Spleen (tissue), 11 donors: ENCODE measurements at regions not wholly inside any gene's neighbourhood (a gene's known extent, or its start where the extent isn't known, plus 50 kb on each side); places are given as distances from the start of the nearest gene placed in this dataset.

Source experiments
- DNase-seq: peaks from one replicate; pipeline ENCODE4 v3.0.0-alpha.2; 2020
- H3K27ac ChIP-seq, 8 donors: fragments of 200-600 bp; sonication (generic) in 7 of 8; 1 replicate in 4 of 8; 2 replicates in 4 of 8; pipeline versions ENCODE4 v1.5.0 to v1.8.0; 2016 to 2021; ENCODE audit warnings: inconsistent platforms in 4 of 8, mild to moderate bottlenecking in 4 of 8, moderate library complexity in 1 of 8
- H3K27me3 ChIP-seq, 7 donors: fragments of 200-600 bp; sonication (generic) in 6 of 7; replicated peaks in 1 of 7; 1 replicate in 4 of 7; 2 replicates in 3 of 7; pipeline versions ENCODE4 v1.5.0 to v1.8.0; 2016 to 2021; ENCODE audit warnings: inconsistent platforms in 3 of 7, mild to moderate bottlenecking in 1 of 7
- H3K36me3 ChIP-seq, 6 donors: fragments of 200-600 bp; sonication (generic) in 5 of 6; 1 replicate in 4 of 6; 2 replicates in 2 of 6; pipeline versions ENCODE4 v1.5.0 to v1.8.0; 2016 to 2021; ENCODE audit warnings: inconsistent platforms in 2 of 6
- H3K4me1 ChIP-seq, 6 donors: fragments of 200-600 bp; sonication (generic) in 5 of 6; 1 replicate in 3 of 6; 2 replicates in 3 of 6; pipeline versions ENCODE4 v1.5.0 to v1.8.0; 2016 to 2021; ENCODE audit warnings: inconsistent platforms in 3 of 6
- H3K4me3 ChIP-seq, 8 donors: fragments of 200-600 bp; sonication (generic) in 7 of 8; 1 replicate in 4 of 8; 2 replicates in 4 of 8; pipeline versions ENCODE4 v1.5.0 to v1.8.0; 2016 to 2021; ENCODE audit warnings: inconsistent platforms in 4 of 8, mild to moderate bottlenecking in 4 of 8, moderate library complexity in 2 of 8
- H3K9me3 ChIP-seq, 8 donors: fragments of 200-600 bp; sonication (generic) in 7 of 8; 1 replicate in 4 of 8; 2 replicates in 4 of 8; pipeline versions ENCODE4 v1.5.0 to v1.8.0; 2016 to 2021; ENCODE audit warnings: inconsistent platforms in 4 of 8
- POLR2A ChIP-seq, 3 donors: fragments of 450-650 bp; IDR thresholded peaks; one replicate each; pipeline ENCODE4 v1.5.1; 2017; ENCODE audit warnings: antibody characterized with exemption in 3 of 3, mild to moderate bottlenecking in 1 of 3
- POLR2AphosphoS5 ChIP-seq, 3 donors: sonication (generic); formaldehyde crosslinking; IDR thresholded peaks; one replicate each; pipeline ENCODE4 v1.5.1; 2017; ENCODE audit warnings: antibody characterized with exemption in 3 of 3
- WGBS, 5 donors: extraction: QIAGEN DNeasy Blood & Tissue Kit in 3 of 5; methylation state at CpG; one replicate each; pipeline versions ENCODE4 v1.1.5 to v1.1.7; 2013 to 2018; 5-methylcytosine and 5-hydroxymethylcytosine counted together
- intact Hi-C: fragments of 100-400 bp; cut with DNase I; formaldehyde crosslinking; loops from one replicate; pipeline ENCODE4 v1.15.0; 2023; ENCODE audit warnings: low total_unique reads
- TF ChIP-seq, protein P1 (sequence below), 11 experiments: fragments of 200-600 bp in 7 of 11; fragments of 450-650 bp in 4 of 11; sonication (generic) in 4 of 11; IDR thresholded peaks in 8 of 11; conservative IDR thresholded peaks in 3 of 11; 1 replicate in 7 of 11; 2 replicates in 4 of 11; pipeline versions ENCODE4 v1.4.0 to v1.8.0; 2016 to 2021; ENCODE audit warnings: antibody characterized with exemption in 11 of 11, inconsistent platforms in 4 of 11, mild to moderate bottlenecking in 1 of 11
- donor health status: healthy with polysubstance abuse.
- donor health status: DM: no; HTN: no; CAD: no; lungs with moderate emphysema.
- donor health status: DM: no; HTN: no; CAD: no.
- donor health status: Bipolar disorder and iron deficiency.
- donor health status: healthy.
- donor health status: DM: no; HTN: no; CAD: no.
- donor health status: DM: yes; HTN: yes; CAD: no.

GRCh38 chr10:36277459-36277858 is 635.4 kb upstream of the FZD8 start:
- H3K36me3 ChIP-seq: no peaks in the 10 kb centered on the region
- no peak overlapping the region for H3K4me3 ChIP-seq
- DNase-seq: no peak
- no peak overlapping the region for H3K27ac ChIP-seq
- intact Hi-C loops: no loop called here
- no peaks in the 10 kb centered on the region for H3K4me1 ChIP-seq
- TF ChIP-seq, protein P1, sequence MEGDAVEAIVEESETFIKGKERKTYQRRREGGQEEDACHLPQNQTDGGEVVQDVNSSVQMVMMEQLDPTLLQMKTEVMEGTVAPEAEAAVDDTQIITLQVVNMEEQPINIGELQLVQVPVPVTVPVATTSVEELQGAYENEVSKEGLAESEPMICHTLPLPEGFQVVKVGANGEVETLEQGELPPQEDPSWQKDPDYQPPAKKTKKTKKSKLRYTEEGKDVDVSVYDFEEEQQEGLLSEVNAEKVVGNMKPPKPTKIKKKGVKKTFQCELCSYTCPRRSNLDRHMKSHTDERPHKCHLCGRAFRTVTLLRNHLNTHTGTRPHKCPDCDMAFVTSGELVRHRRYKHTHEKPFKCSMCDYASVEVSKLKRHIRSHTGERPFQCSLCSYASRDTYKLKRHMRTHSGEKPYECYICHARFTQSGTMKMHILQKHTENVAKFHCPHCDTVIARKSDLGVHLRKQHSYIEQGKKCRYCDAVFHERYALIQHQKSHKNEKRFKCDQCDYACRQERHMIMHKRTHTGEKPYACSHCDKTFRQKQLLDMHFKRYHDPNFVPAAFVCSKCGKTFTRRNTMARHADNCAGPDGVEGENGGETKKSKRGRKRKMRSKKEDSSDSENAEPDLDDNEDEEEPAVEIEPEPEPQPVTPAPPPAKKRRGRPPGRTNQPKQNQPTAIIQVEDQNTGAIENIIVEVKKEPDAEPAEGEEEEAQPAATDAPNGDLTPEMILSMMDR (IDR thresholded peaks at IDR 0.05 in 8 of 11, conservative IDR thresholded peaks at IDR 0.05 in 3 of 11): no peak
- TF ChIP-seq POLR2A (IDR thresholded peaks at IDR 0.05) (no peak), POLR2AphosphoS5 (IDR thresholded peaks at IDR 0.05) (no peak)
- H3K27me3 ChIP-seq: no peaks in the 10 kb centered on the region
- peaks cover 0 to 35% (median 6%) of the 10 kb centered on the region in 8 donors for H3K9me3 ChIP-seq

- TF ChIP-seq, protein P1 (IDR thresholded peaks at IDR 0.05 in 8 of 11, conservative IDR thresholded peaks at IDR 0.05 in 3 of 11): no peak
- TF ChIP-seq POLR2A (IDR thresholded peaks at IDR 0.05): no peak
- TF ChIP-seq POLR2AphosphoS5 (IDR thresholded peaks at IDR 0.05): no peak
- Histone ChIP-seq H3K4me1 (no peaks in the 10 kb centered on the region), H3K9me3 (peaks cover 0 to 31% (median 5%) of the 10 kb centered on the region in 8 donors), H3K27me3 (no peaks in the 10 kb centered on the region), H3K27ac (no peak overlapping the region), H3K36me3 (no peaks in the 10 kb centered on the region), H3K4me3 (no peak overlapping the region)
- 71 to 92% (median 88%) methylated on average over 2 of the region's 2 CpGs for WGBS, 5 donors
- intact Hi-C loops: no loop called here
- no peak for DNase-seq
These were observed 629.7 kb upstream of the FZD8 start for GRCh38 chr10:36271627-36272340.

DNA sequence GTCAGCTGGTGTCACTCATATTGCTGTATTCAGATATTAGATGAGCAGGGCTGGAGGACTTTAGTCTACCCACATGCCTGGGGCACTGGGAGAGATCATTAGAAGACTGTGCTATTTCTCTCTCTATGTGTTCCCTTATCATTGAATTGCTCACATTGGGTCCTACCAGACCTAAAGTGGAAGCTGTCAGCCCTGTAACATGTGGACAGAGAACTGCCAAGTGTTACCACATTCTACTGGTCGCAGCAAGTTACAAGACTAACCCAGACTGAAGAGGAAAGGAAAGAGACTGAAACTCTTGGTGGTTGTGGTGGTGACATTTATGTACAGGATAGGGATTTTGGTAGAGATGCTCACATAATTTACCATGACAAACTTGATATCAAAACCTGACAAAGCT is 627.1 kb upstream of the FZD8 start:
- Histone ChIP-seq H3K27me3 (no peaks in the 10 kb centered on the region), H3K4me1 (no peaks in the 10 kb centered on the region), H3K27ac (no peak overlapping the region), H3K4me3 (no peak overlapping the region), H3K36me3 (no peaks in the 10 kb centered on the region), H3K9me3 (peaks cover 0 to 10% (median 0%) of the 10 kb centered on the region in 8 donors)
- intact Hi-C loops: no loop called here
- 78 to 100% (median 94%) methylated on average over 1 of the region's 1 CpG for WGBS, 5 donors
- TF ChIP-seq POLR2AphosphoS5 (IDR thresholded peaks at IDR 0.05) (no peak), POLR2A (IDR thresholded peaks at IDR 0.05) (no peak)
- TF ChIP-seq, protein P1 (IDR thresholded peaks at IDR 0.05 in 8 of 11, conservative IDR thresholded peaks at IDR 0.05 in 3 of 11): no peak
- DNase-seq: no peak

GRCh38 chr10:36266923-36267322 is 624.8 kb upstream of the FZD8 start:
- H3K27me3 ChIP-seq: no peaks in the 10 kb centered on the region
- H3K27ac ChIP-seq: no peak overlapping the region
- H3K4me3 ChIP-seq: no peak overlapping the region
- intact Hi-C loops: no loop called here
- no peak for DNase-seq
- H3K9me3 ChIP-seq: no peaks in the 10 kb centered on the region
- TF ChIP-seq POLR2A (IDR thresholded peaks at IDR 0.05): no peak
- no peak for TF ChIP-seq POLR2AphosphoS5 (IDR thresholded peaks at IDR 0.05)
- TF ChIP-seq, protein P1 (IDR thresholded peaks at IDR 0.05 in 8 of 11, conservative IDR thresholded peaks at IDR 0.05 in 3 of 11): no peak
- H3K36me3 ChIP-seq: no peaks in the 10 kb centered on the region
- 28 to 50% (median 38%) methylated on average over 1 of the region's 1 CpG for WGBS, 5 donors
- H3K4me1 ChIP-seq: no peaks in the 10 kb centered on the region
